Peyer's patch (tissue), 4 donors: ENCODE measurements at regions not wholly inside any gene's neighbourhood (a gene's known extent, or its start where the extent isn't known, plus 50 kb on each side); places are given as distances from the start of the nearest gene placed in this dataset.

Source experiments
- POLR2A ChIP-seq, 2 donors: fragments of 450-650 bp; IDR thresholded peaks; one replicate each; pipeline ENCODE4 v1.5.1; 2017; ENCODE audit warnings: antibody characterized with exemption in 2 of 2, mild to moderate bottlenecking in 2 of 2, moderate library complexity in 2 of 2
- TF ChIP-seq, protein P1 (sequence below), 6 experiments: fragments of 450-650 bp in 4 of 6; fragments of 200-600 bp in 2 of 6; sonication (generic) in 1 of 6; IDR thresholded peaks; one replicate each; pipeline ENCODE4 v1.5.1; 2017 to 2019; ENCODE audit warnings: antibody characterized with exemption in 6 of 6, mild to moderate bottlenecking in 3 of 6, moderate library complexity in 1 of 6

DNA sequence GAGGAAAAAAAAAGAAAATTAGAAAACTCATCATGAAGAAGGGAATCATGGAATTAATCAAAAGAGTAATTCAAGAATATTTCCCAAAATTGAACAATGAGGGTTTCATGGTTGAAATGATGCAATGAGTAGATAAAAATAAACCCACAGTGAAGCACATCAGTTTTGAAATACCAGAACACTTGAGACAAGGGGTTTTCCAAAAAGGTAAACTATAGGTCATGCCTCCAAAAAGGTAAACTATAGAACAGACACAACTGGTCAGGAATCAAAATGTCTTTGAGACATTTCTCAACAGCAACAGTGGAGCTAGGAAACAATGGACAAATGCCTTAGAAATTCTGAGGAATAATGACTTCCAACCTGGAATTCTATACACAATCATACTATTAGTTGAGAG lies 60.2 kb upstream of the PCSK5 start:
- TF ChIP-seq POLR2A (IDR thresholded peaks at IDR 0.05) = no peak
- TF ChIP-seq, protein P1, sequence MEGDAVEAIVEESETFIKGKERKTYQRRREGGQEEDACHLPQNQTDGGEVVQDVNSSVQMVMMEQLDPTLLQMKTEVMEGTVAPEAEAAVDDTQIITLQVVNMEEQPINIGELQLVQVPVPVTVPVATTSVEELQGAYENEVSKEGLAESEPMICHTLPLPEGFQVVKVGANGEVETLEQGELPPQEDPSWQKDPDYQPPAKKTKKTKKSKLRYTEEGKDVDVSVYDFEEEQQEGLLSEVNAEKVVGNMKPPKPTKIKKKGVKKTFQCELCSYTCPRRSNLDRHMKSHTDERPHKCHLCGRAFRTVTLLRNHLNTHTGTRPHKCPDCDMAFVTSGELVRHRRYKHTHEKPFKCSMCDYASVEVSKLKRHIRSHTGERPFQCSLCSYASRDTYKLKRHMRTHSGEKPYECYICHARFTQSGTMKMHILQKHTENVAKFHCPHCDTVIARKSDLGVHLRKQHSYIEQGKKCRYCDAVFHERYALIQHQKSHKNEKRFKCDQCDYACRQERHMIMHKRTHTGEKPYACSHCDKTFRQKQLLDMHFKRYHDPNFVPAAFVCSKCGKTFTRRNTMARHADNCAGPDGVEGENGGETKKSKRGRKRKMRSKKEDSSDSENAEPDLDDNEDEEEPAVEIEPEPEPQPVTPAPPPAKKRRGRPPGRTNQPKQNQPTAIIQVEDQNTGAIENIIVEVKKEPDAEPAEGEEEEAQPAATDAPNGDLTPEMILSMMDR (IDR thresholded peaks at IDR 0.05) = no peak
